Activated CD4-positive, alpha-beta memory T cell treated with anti-CD3 and anti-CD28 coated beads, Interleukin-2, amount 10 ng/mL, durations not matched to agents 7 days and 5 days (primary cell): ENCODE measurements at regions not wholly inside any gene's neighbourhood (a gene's known extent, or its start where the extent isn't known, plus 50 kb on each side); places are given as distances from the start of the nearest gene placed in this dataset.

Experiments used
- CTCF ChIA-PET: fragments of 350-600 bp; sonication (Branson Sonifier 250); formaldehyde crosslinking; loops from one replicate; lab custom pipeline; 2021; ENCODE audit warnings: antibody characterized with exemption, inconsistent platforms; lab: Charles Lee
- POLR2A ChIA-PET: fragments of 350-600 bp; sonication (Branson Sonifier 250); formaldehyde crosslinking; loops from one replicate; lab custom pipeline; 2021; ENCODE audit warnings: antibody characterized with exemption; lab: Charles Lee
- DNase-seq: peaks from one replicate; pipeline ENCODE4 v3.0.0-alpha.2; 2020
- H3K27ac Mint-ChIP-seq: one replicate; pipeline ENCODE4 v1.8.0; 2021; ENCODE audit warnings: mild to moderate bottlenecking, mixed read lengths
- H3K27me3 Mint-ChIP-seq: one replicate; pipeline ENCODE4 v1.8.0; 2021; ENCODE audit warnings: mixed read lengths
- H3K36me3 Mint-ChIP-seq: one replicate; pipeline ENCODE4 v1.8.0; 2021; ENCODE audit warnings: low read depth, mixed read lengths
- H3K4me1 Mint-ChIP-seq: one replicate; pipeline ENCODE4 v1.8.0; 2021; ENCODE audit warnings: mixed read lengths
- H3K4me3 Mint-ChIP-seq: one replicate; pipeline ENCODE4 v1.8.0; 2021; ENCODE audit warnings: mild to moderate bottlenecking, mixed read lengths
- H3K9me3 Mint-ChIP-seq: one replicate; pipeline ENCODE4 v1.8.0; 2021; ENCODE audit warnings: mixed read lengths

DNA sequence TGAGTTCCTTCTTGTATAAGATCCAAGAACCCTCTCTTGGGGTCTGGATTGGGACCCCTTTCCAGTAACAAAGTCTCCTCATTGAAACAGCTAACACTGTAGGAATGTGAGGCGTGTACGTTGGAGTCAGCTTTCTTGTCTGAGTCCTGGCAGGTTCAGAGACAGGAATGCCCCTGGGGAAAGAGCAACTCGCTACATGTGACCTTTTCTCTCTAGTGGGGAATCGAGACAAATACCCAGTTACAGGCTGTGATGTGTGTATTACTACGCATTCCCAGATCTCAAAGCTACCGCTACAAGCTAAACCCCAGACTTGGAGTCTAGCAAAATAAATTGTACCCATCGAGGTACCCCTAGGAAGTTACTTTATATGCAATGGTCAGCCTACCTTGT lies 85.6 kb upstream of the FRMD4A start:
- H3K9me3 Mint-ChIP-seq, result no peaks in the 10 kb centered on the region
- H3K4me3 Mint-ChIP-seq, result no peak overlapping the region
- peaks cover 18% of the 10 kb centered on the region for H3K27me3 Mint-ChIP-seq
- no peak for DNase-seq
- CTCF ChIA-PET, result no interaction called here
- H3K36me3 Mint-ChIP-seq, result no peaks in the 10 kb centered on the region
- H3K4me1 Mint-ChIP-seq, result no peaks in the 10 kb centered on the region
- H3K27ac Mint-ChIP-seq, result no peak overlapping the region
- POLR2A ChIA-PET, result no interaction called here

DNA sequence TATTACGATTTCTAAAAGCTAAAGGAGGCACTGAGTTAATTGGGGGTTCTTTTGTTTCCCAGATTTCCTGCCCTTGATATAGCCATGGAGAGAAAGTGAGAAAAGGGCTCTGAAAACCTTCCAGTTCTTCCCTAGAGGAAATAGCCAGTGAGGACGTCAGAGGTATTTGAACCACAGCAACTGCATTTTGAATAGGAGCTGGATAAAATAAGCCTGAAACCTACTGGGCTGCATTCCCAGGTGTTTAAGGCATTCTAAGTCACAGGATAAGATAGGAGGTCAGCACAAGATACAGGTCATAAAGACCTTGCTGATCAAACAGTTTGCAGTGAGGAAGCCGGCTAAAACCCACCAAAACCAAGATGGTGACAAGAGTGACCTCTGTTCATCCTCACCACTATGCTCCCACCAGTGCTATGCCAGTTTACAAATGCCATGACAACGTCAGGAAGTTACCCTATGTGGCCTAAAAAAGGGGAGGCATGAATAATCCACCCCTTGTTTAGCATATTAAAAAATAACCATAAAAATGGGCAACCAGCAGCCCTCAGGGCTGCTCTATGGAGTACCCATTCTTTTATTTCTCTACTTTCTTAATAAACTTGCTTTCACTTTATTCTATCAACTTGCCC lies 85.1 kb upstream of the FRMD4A start:
- Mint-ChIP-seq H3K27ac (no peak overlapping the region), H3K36me3 (no peaks in the 10 kb centered on the region), H3K4me1 (peaks cover 1% of the 10 kb centered on the region), H3K27me3 (peaks cover 21% of the 10 kb centered on the region), H3K9me3 (peaks cover 3% of the 10 kb centered on the region), H3K4me3 (no peak overlapping the region)
- no peak for DNase-seq
- POLR2A ChIA-PET, result no interaction called here
- CTCF ChIA-PET, result no interaction called here

DNA sequence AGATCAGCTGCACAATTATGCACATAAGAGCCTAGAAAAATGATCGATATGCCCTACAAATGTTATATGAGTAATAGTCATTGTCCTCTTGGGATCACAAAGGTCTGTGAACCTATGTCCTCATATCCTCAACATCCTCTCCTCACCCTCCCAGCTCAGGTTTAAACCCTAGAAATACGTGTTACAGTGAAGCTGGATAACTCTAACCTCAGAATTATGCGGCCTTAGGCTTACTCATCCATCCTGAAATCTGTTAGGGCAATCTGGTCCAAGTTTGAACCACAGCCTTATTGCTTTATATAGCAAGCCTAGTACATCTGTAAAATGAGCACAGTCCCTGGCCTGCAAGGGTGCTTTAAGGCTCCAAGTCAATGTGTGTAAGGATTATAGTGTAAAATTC lies 84.2 kb upstream of the FRMD4A start:
- DNase-seq, result no peak
- no peak overlapping the region for H3K4me3 Mint-ChIP-seq
- peaks cover 6% of the 10 kb centered on the region for H3K4me1 Mint-ChIP-seq
- no peaks in the 10 kb centered on the region for H3K36me3 Mint-ChIP-seq
- peaks cover 3% of the 10 kb centered on the region for H3K9me3 Mint-ChIP-seq
- H3K27ac Mint-ChIP-seq, result no peak overlapping the region
- CTCF ChIA-PET, result no interaction called here
- POLR2A ChIA-PET, result no interaction called here
- peaks cover 22% of the 10 kb centered on the region for H3K27me3 Mint-ChIP-seq

DNA sequence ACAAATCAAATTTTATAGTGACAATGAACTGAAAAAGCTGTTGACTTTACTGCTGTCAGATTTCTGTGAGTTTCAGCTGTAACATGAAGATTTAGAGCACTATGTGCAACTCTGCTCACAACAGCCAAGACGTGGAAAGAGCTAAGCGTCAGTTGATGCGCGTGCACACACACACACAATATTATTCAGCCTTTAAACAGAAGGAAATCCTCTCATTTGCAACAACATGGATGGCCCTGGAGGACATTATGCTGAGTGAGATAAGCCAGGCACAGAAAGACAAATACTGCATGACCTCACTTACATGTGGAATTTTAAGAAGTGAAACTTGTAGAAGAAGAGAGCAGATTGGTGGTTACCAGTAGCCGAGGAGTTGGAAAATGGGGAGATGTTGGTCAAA lies 82.8 kb upstream of the FRMD4A start:
- H3K4me3 Mint-ChIP-seq, result no peak overlapping the region
- CTCF ChIA-PET, result no interaction called here
- H3K4me1 Mint-ChIP-seq, result peaks cover 11% of the 10 kb centered on the region
- no peak overlapping the region for H3K27ac Mint-ChIP-seq
- H3K36me3 Mint-ChIP-seq, result no peaks in the 10 kb centered on the region
- DNase-seq, result no peak
- POLR2A ChIA-PET, result no interaction called here
- H3K9me3 Mint-ChIP-seq, result peaks cover 3% of the 10 kb centered on the region
- H3K27me3 Mint-ChIP-seq, result peaks cover 25% of the 10 kb centered on the region

DNA sequence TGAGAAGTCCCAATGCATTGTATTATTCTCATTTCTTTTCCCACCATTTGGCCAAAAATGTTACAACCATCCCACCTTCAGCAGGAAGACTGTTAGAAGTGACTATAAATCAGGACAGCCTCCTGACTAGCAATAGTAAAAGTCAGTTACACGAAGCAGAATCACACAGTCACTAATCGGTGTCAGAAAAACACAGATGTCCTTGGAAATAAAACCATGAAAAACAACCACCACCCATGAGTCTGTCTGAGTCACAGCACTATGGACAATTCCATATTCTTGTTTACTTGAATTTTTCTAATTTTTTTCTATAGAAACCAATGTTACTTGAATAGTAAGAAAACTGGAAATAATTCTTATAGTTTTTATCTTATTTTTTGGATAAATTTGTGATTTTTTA lies 81.9 kb upstream of the FRMD4A start:
- no peak overlapping the region for H3K27ac Mint-ChIP-seq
- peaks cover 3% of the 10 kb centered on the region for H3K9me3 Mint-ChIP-seq
- ChIA-PET POLR2A (no interaction called here), CTCF (no interaction called here)
- H3K27me3 Mint-ChIP-seq, result peaks cover 25% of the 10 kb centered on the region
- no peaks in the 10 kb centered on the region for H3K36me3 Mint-ChIP-seq
- no peak overlapping the region for H3K4me3 Mint-ChIP-seq
- no peak for DNase-seq
- peaks cover 11% of the 10 kb centered on the region for H3K4me1 Mint-ChIP-seq

DNA sequence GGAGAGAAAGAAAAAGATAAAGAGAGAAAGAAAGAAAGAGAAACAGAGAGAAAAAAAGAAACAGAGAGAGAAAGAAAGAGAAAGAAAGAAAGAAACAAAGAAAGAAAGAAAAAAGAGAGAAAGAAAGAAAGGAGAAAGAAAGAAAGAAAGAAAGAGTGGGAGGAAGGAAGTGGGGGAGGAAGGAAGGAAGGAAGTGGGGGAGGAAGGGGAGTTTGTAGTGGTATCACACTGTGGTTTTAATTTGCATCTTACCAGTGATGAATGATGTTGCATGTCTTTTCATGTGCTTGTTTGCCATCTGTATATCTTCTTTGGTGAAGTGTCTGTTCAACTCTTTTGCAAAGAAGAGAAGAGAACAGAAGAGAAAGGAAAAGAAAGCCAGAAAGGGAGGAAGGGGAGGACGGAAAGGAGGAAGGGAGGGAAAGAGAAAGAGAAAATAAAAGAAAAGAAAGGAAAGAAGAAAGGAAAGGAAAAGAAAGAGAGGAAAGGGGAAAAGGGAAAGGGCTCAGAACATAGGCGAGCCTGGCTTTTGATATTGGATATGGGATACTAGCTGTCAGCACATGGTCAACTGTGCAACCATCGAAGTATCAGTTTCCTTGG lies 79.2 kb upstream of the FRMD4A start:
- CTCF ChIA-PET, result no interaction called here
- Mint-ChIP-seq H3K36me3 (no peaks in the 10 kb centered on the region), H3K4me3 (no peak overlapping the region), H3K4me1 (peaks cover 11% of the 10 kb centered on the region), H3K27ac (no peak overlapping the region), H3K9me3 (peaks cover 3% of the 10 kb centered on the region), H3K27me3 (peaks cover 31% of the 10 kb centered on the region)
- POLR2A ChIA-PET, result no interaction called here
- DNase-seq, result no peak

DNA sequence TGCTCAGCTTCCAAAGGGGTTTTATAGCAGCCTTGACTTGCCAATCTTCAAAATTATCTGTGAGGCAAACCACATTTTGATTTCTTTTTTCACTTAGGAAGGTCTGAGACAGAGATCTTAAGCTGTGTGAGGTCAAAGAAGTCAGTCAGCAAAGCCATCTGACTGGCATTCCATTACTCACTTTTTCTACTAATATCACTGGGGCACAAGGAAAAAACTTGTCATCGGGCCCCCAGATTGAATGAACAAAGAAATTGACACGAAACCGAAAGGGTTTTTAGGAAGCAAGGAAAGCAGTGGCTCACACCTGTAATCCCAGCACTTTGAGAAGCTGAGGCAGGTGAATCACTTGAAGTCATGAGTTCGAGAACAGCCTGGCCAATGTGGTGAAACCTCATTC lies 78.5 kb upstream of the FRMD4A start:
- ChIA-PET POLR2A (no interaction called here), CTCF (no interaction called here)
- Mint-ChIP-seq H3K27me3 (peaks cover 32% of the 10 kb centered on the region), H3K27ac (no peak overlapping the region), H3K4me1 (peaks cover 11% of the 10 kb centered on the region), H3K4me3 (no peak overlapping the region), H3K9me3 (peaks cover 3% of the 10 kb centered on the region), H3K36me3 (no peaks in the 10 kb centered on the region)
- DNase-seq, result no peak

DNA sequence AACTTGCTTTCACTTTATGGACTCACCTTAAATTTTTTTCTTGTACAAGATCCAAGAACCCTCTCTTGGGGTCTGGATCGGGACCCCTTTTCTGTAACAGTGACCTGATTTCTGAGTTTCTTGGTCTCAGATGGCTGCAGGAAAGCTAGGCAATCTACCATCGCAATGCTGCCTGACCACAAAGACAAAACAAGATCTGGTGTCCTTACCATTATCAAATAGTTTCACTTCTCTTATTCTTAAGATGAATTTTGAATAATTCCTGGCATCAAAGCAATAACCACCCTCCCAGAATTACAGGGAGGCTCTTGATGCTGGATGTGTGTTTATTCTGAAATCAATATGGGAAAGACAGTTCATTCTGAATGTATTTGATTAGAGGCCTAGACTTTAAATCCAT lies 77.4 kb upstream of the FRMD4A start:
- H3K4me3 Mint-ChIP-seq, result no peak overlapping the region
- H3K4me1 Mint-ChIP-seq, result peaks cover 11% of the 10 kb centered on the region
- H3K36me3 Mint-ChIP-seq, result no peaks in the 10 kb centered on the region
- peaks cover 3% of the 10 kb centered on the region for H3K9me3 Mint-ChIP-seq
- no peak for DNase-seq
- ChIA-PET CTCF (no interaction called here), POLR2A (no interaction called here)
- no peak overlapping the region for H3K27ac Mint-ChIP-seq
- peaks cover 29% of the 10 kb centered on the region for H3K27me3 Mint-ChIP-seq

DNA sequence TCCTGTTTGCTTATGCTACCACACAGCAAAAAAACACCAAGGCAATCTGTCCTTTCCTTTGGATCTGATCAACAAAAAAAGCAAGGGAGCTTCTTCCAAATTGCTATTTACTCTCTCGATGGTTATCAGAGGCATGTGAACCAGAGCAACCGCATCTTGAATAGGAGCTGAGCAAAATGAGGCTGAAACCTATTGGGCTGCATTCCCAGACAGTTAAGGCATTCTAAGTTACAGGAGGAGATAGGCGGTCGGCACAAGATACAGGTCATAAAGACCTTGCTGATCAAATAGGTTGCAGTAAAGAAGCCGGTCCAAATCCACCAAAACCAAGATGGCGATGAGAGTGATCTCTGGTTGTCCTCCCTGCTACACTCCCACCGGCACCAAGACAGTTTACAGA lies 76.8 kb upstream of the FRMD4A start:
- Mint-ChIP-seq H3K4me1 (peaks cover 11% of the 10 kb centered on the region), H3K4me3 (no peak overlapping the region), H3K9me3 (peaks cover 3% of the 10 kb centered on the region), H3K27me3 (peaks cover 29% of the 10 kb centered on the region), H3K36me3 (no peaks in the 10 kb centered on the region), H3K27ac (no peak overlapping the region)
- POLR2A ChIA-PET, result no interaction called here
- no peak for DNase-seq
- CTCF ChIA-PET, result no interaction called here

DNA sequence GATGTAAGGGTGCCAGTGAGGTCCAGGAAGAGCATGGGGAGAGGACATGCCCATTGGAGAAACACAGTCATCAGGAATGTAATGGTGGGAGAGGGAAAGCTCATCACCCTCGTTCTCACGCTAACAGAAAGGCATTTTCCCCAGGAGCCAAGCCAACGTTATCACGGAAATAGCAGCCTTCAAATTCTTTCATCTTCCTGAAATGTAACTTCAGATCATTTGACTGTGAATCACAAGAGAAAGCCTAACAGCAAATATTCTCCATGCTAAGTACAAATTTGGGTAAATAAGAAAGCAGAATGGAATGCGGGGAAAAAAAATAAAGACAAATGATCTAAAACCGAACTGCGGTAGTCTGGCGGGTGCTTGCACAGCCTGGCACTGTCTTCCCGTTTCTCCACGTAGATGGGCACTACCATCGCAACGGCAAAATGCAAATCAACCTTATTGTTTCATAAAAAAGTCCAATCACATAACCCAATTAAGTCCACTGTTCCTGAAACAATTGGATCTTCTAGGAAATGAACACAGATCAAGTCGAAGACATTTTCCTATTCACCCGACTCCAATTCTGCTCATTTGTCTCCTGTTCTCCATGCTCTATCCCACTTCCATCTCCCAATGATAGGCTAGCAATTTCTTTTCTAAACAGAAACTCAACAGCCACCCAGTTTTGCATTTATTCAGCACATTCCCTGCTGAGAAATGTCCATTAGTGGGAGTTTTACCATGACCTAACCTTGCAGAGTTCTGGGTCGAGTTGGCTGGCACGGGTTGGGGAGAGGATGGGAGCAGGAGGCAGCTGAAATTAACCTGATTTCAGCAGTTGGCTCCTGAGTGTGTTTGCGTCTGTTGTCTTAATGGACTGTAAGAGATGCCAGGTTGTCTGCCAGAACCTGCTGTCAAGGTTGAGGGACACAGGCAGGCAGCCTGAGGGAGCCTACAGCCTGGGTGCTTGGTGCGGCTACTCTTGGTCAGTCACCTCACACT lies 74.6 kb upstream of the FRMD4A start:
- Mint-ChIP-seq H3K36me3 (no peaks in the 10 kb centered on the region), H3K27ac (no peak overlapping the region), H3K4me3 (no peak overlapping the region), H3K4me1 (peaks cover 9% of the 10 kb centered on the region), H3K27me3 (peaks cover 33% of the 10 kb centered on the region), H3K9me3 (no peaks in the 10 kb centered on the region)
- ChIA-PET POLR2A (no interaction called here), CTCF (no interaction called here)
- DNase-seq, result no peak

DNA sequence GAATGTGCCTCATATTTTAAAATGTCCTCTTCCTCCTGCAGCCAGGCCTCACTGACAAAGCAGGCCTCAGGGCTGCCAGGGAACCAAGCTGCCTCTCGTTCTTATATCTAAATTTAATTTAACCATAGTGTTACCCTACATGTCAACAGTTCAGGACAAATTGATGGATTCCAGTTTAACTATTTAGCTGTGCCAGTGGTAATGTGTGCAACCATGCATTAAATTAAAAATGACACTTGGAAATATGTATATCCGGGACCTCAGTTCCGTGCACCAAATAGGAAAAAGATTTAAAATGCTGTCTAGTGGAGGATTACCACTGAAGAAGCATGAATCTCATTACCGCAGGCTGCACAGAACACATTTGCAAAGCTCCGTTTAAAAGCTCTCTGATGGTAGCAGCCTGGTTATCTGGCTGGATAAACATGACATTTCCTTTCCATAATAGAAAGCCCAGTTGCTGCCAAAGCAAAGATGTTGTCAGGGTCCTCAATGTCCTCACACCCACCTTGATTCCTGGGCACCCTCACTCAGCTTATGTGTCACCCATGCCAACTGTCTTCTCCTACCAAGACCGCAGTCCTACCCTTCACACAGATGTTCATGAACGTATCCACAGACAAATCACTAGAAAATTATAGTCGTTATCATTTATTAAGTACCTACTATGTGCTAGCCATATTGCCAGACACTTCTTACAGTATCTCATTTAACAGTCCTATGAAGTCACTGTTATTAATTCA lies 73.3 kb upstream of the FRMD4A start:
- Mint-ChIP-seq H3K36me3 (no peaks in the 10 kb centered on the region), H3K27me3 (peaks cover 34% of the 10 kb centered on the region), H3K4me1 (no peaks in the 10 kb centered on the region), H3K27ac (no peak overlapping the region), H3K9me3 (no peaks in the 10 kb centered on the region), H3K4me3 (no peak overlapping the region)
- ChIA-PET CTCF (no interaction called here), POLR2A (no interaction called here)
- DNase-seq, result no peak

DNA sequence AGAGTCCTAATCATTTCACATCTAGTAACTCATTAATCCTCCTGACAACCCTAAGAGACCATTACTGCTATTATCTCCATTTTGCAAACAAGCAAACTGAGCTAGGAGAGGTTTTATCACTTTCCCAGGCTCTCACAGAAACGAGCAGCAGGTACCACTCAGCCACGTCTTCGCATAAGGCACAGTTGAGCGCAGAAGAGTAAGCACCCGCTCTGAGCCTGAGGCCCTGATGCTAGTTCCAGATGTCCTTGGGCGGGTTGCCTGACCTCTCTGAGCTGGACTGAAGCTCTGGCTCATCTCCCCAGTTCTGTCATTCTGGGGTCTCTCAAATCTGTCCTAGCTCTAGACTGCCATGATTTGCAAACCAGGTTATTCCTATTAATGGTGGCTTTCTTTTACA lies 72.6 kb upstream of the FRMD4A start:
- H3K9me3 Mint-ChIP-seq, result no peaks in the 10 kb centered on the region
- CTCF ChIA-PET, result no interaction called here
- H3K27ac Mint-ChIP-seq, result no peak overlapping the region
- no peak for DNase-seq
- H3K27me3 Mint-ChIP-seq, result peaks cover 36% of the 10 kb centered on the region
- POLR2A ChIA-PET, result interaction anchor here (1.6 kb wide), 1 partner anchor 17 kb away, joined by 3 read pairs; no protein-coding TSS in a partner anchor
- H3K36me3 Mint-ChIP-seq, result no peaks in the 10 kb centered on the region
- no peaks in the 10 kb centered on the region for H3K4me1 Mint-ChIP-seq
- H3K4me3 Mint-ChIP-seq, result no peak overlapping the region

DNA sequence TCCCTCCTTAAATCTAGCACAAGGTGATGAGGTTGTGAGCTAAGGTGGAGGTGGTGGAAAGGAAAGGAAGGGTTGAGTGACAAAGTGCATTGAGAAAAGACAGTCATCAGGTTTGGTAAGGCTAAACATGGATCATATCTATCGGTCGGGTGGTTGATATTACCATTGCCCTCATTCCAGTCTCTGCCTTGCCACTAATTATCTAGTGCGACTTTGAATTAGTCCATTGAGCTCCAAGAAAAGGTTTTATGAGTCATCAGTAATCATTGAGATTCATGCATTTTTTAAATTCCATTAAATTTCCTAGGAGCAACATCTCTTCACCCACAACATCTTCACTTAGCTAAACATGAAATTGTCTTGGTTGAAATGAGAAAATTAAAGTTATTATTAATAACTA lies 68.9 kb upstream of the FRMD4A start:
- POLR2A ChIA-PET, result no interaction called here
- Mint-ChIP-seq H3K27ac (no peak overlapping the region), H3K9me3 (no peaks in the 10 kb centered on the region), H3K4me1 (no peaks in the 10 kb centered on the region), H3K36me3 (no peaks in the 10 kb centered on the region), H3K27me3 (peaks cover 37% of the 10 kb centered on the region), H3K4me3 (no peak overlapping the region)
- CTCF ChIA-PET, result no interaction called here
- DNase-seq, result no peak
